CD14-positive monocyte (primary cell): ENCODE measurements at regions not wholly inside any gene's neighbourhood (a gene's known extent, or its start where the extent isn't known, plus 50 kb on each side); places are given as distances from the start of the nearest gene placed in this dataset.

ENCODE experiments used
- DNase-seq, 3 donors: peaks; one replicate each; pipeline ENCODE4 v3.0.0-alpha.2; 2011 to 2022
- H2AFZ ChIP-seq: 2 replicates; pipeline ENCODE4 v1.6.0; 2012; ENCODE audit warnings: mild to moderate bottlenecking, low read depth, low read length, inconsistent platforms; ENCODE audit not compliant: insufficient read depth, poor library complexity, severe bottlenecking
- H3K27ac ChIP-seq, 2 donors: 1 replicate in 1 of 2; 2 replicates in 1 of 2; pipeline ENCODE4 v1.5.1; 2012 to 2013; ENCODE audit warnings: low read length in 2 of 2, control low read depth in 1 of 2, inconsistent platforms in 1 of 2, low read depth in 1 of 2, mild to moderate bottlenecking in 1 of 2
- H3K27me3 ChIP-seq, 2 donors: one replicate each; pipeline versions ENCODE4 v1.6.0 to v1.6.1; 2011 to 2013; ENCODE audit warnings: low read length in 2 of 2; ENCODE audit not compliant: control insufficient read depth in 2 of 2, insufficient read depth in 2 of 2
- H3K36me3 ChIP-seq, 2 donors: replicated peaks in 1 of 2; 1 replicate in 1 of 2; 2 replicates in 1 of 2; pipeline versions ENCODE4 v1.5.1 to v1.6.1; 2012 to 2013; ENCODE audit warnings: low read length in 2 of 2, control low read depth in 1 of 2, inconsistent platforms in 1 of 2, mild to moderate bottlenecking in 1 of 2; ENCODE audit not compliant: insufficient read depth in 2 of 2, control insufficient read depth in 1 of 2
- H3K4me1 ChIP-seq, 2 donors: 1 replicate in 1 of 2; 2 replicates in 1 of 2; pipeline versions ENCODE4 v1.5.1 to v1.6.1; 2012 to 2013; ENCODE audit warnings: low read length in 2 of 2, control low read depth in 1 of 2, inconsistent platforms in 1 of 2, mild to moderate bottlenecking in 1 of 2, moderate library complexity in 1 of 2; ENCODE audit not compliant: insufficient read depth in 2 of 2, control insufficient read depth in 1 of 2
- H3K4me2 ChIP-seq: replicated peaks from 2 replicates; pipeline ENCODE3; 2012; ENCODE audit warnings: low read length, moderate library complexity, mild to moderate bottlenecking; ENCODE audit not compliant: poor library complexity, severe bottlenecking; ENCODE audit errors: extremely low read depth
- H3K4me3 ChIP-seq, 3 experiments: fragments of 200-600 bp in 1 of 3; sonication (generic) in 1 of 3; replicated peaks in 1 of 3; 1 replicate in 2 of 3; 2 replicates in 1 of 3; pipeline ENCODE4 v1.5.1; 2011 to 2013; ENCODE audit warnings: low read length in 3 of 3, mild to moderate bottlenecking in 3 of 3, control low read depth in 2 of 3, low read depth in 2 of 3, inconsistent platforms in 1 of 3, moderate library complexity in 1 of 3
- H3K79me2 ChIP-seq: 2 replicates; pipeline ENCODE4 v1.6.0; 2012; ENCODE audit warnings: mild to moderate bottlenecking, control low read depth, inconsistent platforms, low read length, moderate library complexity; ENCODE audit not compliant: insufficient read depth
- H3K9ac ChIP-seq: 2 replicates; pipeline ENCODE4 v1.6.0; 2017; ENCODE audit warnings: low read length, mild to moderate bottlenecking; ENCODE audit not compliant: insufficient read depth, poor library complexity, severe bottlenecking
- H3K9me3 ChIP-seq, 2 donors: replicated peaks in 1 of 2; 1 replicate in 1 of 2; 2 replicates in 1 of 2; pipeline versions ENCODE4 v1.5.1 to v1.6.1; 2012 to 2013; ENCODE audit warnings: low read length in 2 of 2, control low read depth in 1 of 2; ENCODE audit not compliant: control insufficient read depth in 1 of 2, insufficient read depth in 1 of 2
- H4K20me1 ChIP-seq: 2 replicates; pipeline ENCODE4 v1.6.0; 2012; ENCODE audit warnings: mild to moderate bottlenecking, low read length, control low read depth, moderate library complexity; ENCODE audit not compliant: insufficient read depth
- H3K27ac Mint-ChIP-seq, 7 donors: one replicate each; pipeline ENCODE4 v1.8.0; 2020; ENCODE audit warnings: mild to moderate bottlenecking in 7 of 7, mixed read lengths in 7 of 7, moderate library complexity in 6 of 7, inconsistent platforms in 2 of 7
- H3K27me3 Mint-ChIP-seq, 3 donors: one replicate each; pipeline ENCODE4 v1.8.0; 2021 to 2022; ENCODE audit warnings: low read depth in 3 of 3, mild to moderate bottlenecking in 3 of 3, mixed read lengths in 3 of 3, moderate library complexity in 3 of 3, inconsistent platforms in 1 of 3
- H3K36me3 Mint-ChIP-seq, 2 donors: one replicate each; pipeline ENCODE4 v1.8.0; 2020; ENCODE audit warnings: mixed read lengths in 2 of 2, inconsistent platforms in 1 of 2, mild to moderate bottlenecking in 1 of 2
- H3K4me1 Mint-ChIP-seq: one replicate; pipeline ENCODE4 v1.8.0; 2020; ENCODE audit warnings: mild to moderate bottlenecking, mixed read lengths
- H3K4me3 Mint-ChIP-seq, 2 donors: one replicate each; pipeline ENCODE4 v1.8.0; 2020; ENCODE audit warnings: mild to moderate bottlenecking in 2 of 2, mixed read lengths in 2 of 2, moderate library complexity in 1 of 2
- H3K9me3 Mint-ChIP-seq, 7 donors: one replicate each; pipeline ENCODE4 v1.8.0; 2020 to 2022; ENCODE audit warnings: mixed read lengths in 7 of 7, mild to moderate bottlenecking in 6 of 7, moderate library complexity in 6 of 7, inconsistent platforms in 2 of 7
- WGBS: methylation state at CpG from one replicate; pipeline ENCODE4 v1.1.5; 2013; ENCODE audit warnings: missing lambda C conversion rate; ENCODE audit not compliant: insufficient coverage; 5-methylcytosine and 5-hydroxymethylcytosine counted together
- intact Hi-C, 2 donors: fragments of 100-400 bp; cut with micrococcal nuclease; formaldehyde crosslinking; loops; one replicate each; pipeline versions ENCODE4 v1.15.0 to v1.15.1; 2023
- TF ChIP-seq, protein P1 (sequence below): fragments of 200-600 bp; IDR thresholded peaks from one replicate; pipeline ENCODE4 v1.8.0; 2022; ENCODE audit warnings: antibody characterized with exemption, mild to moderate bottlenecking

DNA sequence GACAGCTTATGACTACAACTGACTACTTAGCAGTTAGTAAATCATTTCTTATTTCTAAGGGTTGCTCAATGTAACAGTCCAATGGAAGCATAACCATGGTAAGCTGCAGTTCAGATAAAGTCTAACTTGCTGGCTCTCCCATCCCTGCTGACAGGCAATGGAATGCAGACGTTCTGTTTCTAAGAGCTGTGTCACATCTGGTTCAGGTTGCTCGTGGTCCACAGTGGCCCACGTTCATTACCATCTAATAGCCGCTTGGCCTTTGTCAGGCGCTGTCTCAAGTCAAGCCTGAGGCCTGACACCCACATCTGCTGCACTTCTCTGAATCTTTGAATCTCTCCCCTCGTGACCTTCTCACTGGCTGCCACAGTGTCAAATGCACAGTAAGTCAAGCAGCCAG is 240.8 kb downstream of the FGFR2 start:
- no peaks in the 10 kb centered on the region for H3K79me2 ChIP-seq
- no peak for DNase-seq
- H3K9me3 Mint-ChIP-seq = peaks cover 1 to 27% (median 7%) of the 10 kb centered on the region in 7 donors
- no peak overlapping the region for H3K4me3 ChIP-seq
- no peak overlapping the region for H3K4me2 ChIP-seq
- H4K20me1 ChIP-seq = no peaks in the 10 kb centered on the region
- peaks cover 0 to 14% of the 10 kb centered on the region in 2 donors for H3K9me3 ChIP-seq
- no peak overlapping the region for H3K4me3 Mint-ChIP-seq
- TF ChIP-seq, protein P1, sequence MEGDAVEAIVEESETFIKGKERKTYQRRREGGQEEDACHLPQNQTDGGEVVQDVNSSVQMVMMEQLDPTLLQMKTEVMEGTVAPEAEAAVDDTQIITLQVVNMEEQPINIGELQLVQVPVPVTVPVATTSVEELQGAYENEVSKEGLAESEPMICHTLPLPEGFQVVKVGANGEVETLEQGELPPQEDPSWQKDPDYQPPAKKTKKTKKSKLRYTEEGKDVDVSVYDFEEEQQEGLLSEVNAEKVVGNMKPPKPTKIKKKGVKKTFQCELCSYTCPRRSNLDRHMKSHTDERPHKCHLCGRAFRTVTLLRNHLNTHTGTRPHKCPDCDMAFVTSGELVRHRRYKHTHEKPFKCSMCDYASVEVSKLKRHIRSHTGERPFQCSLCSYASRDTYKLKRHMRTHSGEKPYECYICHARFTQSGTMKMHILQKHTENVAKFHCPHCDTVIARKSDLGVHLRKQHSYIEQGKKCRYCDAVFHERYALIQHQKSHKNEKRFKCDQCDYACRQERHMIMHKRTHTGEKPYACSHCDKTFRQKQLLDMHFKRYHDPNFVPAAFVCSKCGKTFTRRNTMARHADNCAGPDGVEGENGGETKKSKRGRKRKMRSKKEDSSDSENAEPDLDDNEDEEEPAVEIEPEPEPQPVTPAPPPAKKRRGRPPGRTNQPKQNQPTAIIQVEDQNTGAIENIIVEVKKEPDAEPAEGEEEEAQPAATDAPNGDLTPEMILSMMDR = no peak
- H2AFZ ChIP-seq = no peak overlapping the region
- H3K36me3 ChIP-seq = no peaks in the 10 kb centered on the region
- no peak overlapping the region for H3K27ac Mint-ChIP-seq
- H3K4me1 Mint-ChIP-seq = no peaks in the 10 kb centered on the region
- intact Hi-C loops = no loop called here
- H3K27me3 ChIP-seq = no peaks in the 10 kb centered on the region
- no peak overlapping the region for H3K27ac ChIP-seq
- no peaks in the 10 kb centered on the region for H3K4me1 ChIP-seq
- H3K9ac ChIP-seq = no peak overlapping the region
- H3K27me3 Mint-ChIP-seq = peaks cover 0 to 5% (median 4%) of the 10 kb centered on the region in 3 donors
- H3K36me3 Mint-ChIP-seq = no peaks in the 10 kb centered on the region
- WGBS = 81% methylated on average over 6 of the region's 6 CpGs

DNA sequence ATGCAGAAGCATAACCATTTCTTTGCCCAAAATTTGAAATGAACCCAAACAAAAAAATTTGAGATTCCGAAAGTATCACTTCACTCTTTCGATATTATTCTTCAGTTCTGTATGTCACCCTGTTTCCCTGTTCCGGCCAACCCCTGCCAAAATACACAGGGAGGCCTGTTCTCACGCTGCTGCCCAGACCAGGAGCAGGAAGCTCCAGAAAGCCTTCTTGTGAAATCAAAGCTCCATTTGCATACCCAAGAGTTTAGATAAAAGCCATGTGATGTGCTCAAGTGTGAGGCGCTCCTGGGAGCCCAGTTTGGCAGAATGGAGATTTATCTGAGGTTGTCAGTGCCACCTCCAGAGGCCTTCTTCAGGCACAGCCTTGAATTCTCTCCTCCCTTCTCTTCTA is 236.2 kb downstream of the FGFR2 start:
- Histone ChIP-seq H3K9ac (no peak overlapping the region), H3K4me2 (no peak overlapping the region), H3K9me3 (no peaks in the 10 kb centered on the region), H3K79me2 (no peaks in the 10 kb centered on the region), H3K4me3 (no peak overlapping the region), H3K4me1 (no peaks in the 10 kb centered on the region), H4K20me1 (no peaks in the 10 kb centered on the region), H3K36me3 (no peaks in the 10 kb centered on the region), H2AFZ (no peak overlapping the region), H3K27ac (no peak overlapping the region), H3K27me3 (no peaks in the 10 kb centered on the region)
- intact Hi-C loops = no loop called here
- TF ChIP-seq, protein P1 = no peak
- Mint-ChIP-seq H3K27me3 (peaks cover 0 to 3% (median 1%) of the 10 kb centered on the region in 3 donors), H3K4me3 (no peak overlapping the region), H3K27ac (no peak overlapping the region), H3K4me1 (no peaks in the 10 kb centered on the region), H3K36me3 (no peaks in the 10 kb centered on the region), H3K9me3 (peaks cover 0 to 22% (median 8%) of the 10 kb centered on the region in 7 donors)
- DNase-seq = no peak
- WGBS = 96% methylated on average over 3 of the region's 5 CpGs
